CD4-positive, alpha-beta T cell treated with Interleukin-1 beta for 1 hour (primary cell): ENCODE measurements at regions not wholly inside any gene's neighbourhood (a gene's known extent, or its start where the extent isn't known, plus 50 kb on each side); places are given as distances from the start of the nearest gene placed in this dataset.
"Not testable (repeated sequence)": the region's sequence is repeated elsewhere in the genome, so short reads cannot be mapped to it uniquely, and the experiment has no call there.

Experiments used
- DNase-seq, 2 donors: peaks; one replicate each; pipeline ENCODE4 v3.0.0-alpha.2; 2020 to 2022

GRCh38 chr18:10121786-10122515, 208.1 kb downstream of the VAPA start:
- DNase-seq = no peak

GRCh38 chr18:10122988-10123950, 209.5 kb downstream of the VAPA start:
- no peak for DNase-seq

- no peak for DNase-seq
These were observed 210.3 kb downstream of the VAPA start for GRCh38 chr18:10124071-10124470.

GRCh38 chr18:10124557-10124956, 210.7 kb downstream of the VAPA start:
- no peak for DNase-seq

- no peak for DNase-seq
These were observed 211.2 kb downstream of the VAPA start for GRCh38 chr18:10124967-10125366.

GRCh38 chr18:10127729-10128128, 213.9 kb downstream of the VAPA start:
- no peak for DNase-seq

- no peak for DNase-seq
These were observed 215.2 kb downstream of the VAPA start for GRCh38 chr18:10128921-10129501.

- DNase-seq = no peak
These were observed 216.8 kb downstream of the VAPA start for GRCh38 chr18:10130606-10131005.

- no peak for DNase-seq
These were observed 217.3 kb downstream of the VAPA start for GRCh38 chr18:10131081-10131459.

GRCh38 chr18:10131460-10132395, 217.9 kb downstream of the VAPA start:
- DNase-seq = no peak

- DNase-seq = no peak
These were observed 219.7 kb downstream of the VAPA start for GRCh38 chr18:10133516-10133915.

GRCh38 chr18:10134204-10134603, 220.4 kb downstream of the VAPA start:
- no peak for DNase-seq

GRCh38 chr18:10134749-10135148, 220.9 kb downstream of the VAPA start:
- DNase-seq = not testable (repeated sequence)

- DNase-seq = no peak
These were observed 221.6 kb downstream of the VAPA start for GRCh38 chr18:10135302-10135926.

GRCh38 chr18:10138719-10139118, 224.9 kb downstream of the VAPA start:
- DNase-seq = no peak

GRCh38 chr18:10139783-10140410, 226.1 kb downstream of the VAPA start:
- DNase-seq = no peak

- DNase-seq = no peak
These were observed 226.9 kb downstream of the VAPA start for GRCh38 chr18:10140461-10141282.

- no peak for DNase-seq
These were observed 227.7 kb downstream of the VAPA start for GRCh38 chr18:10141559-10141958.

GRCh38 chr18:10142056-10142455, 228.2 kb downstream of the VAPA start:
- DNase-seq = no peak

- DNase-seq = no peak
These were observed 228.8 kb downstream of the VAPA start for GRCh38 chr18:10142496-10143160.
